ENCODE measurements at regions not wholly inside any gene's neighbourhood (a gene's known extent, or its start where the extent isn't known, plus 50 kb on each side); places are given as distances from the start of the nearest gene placed in this dataset.

DNA sequence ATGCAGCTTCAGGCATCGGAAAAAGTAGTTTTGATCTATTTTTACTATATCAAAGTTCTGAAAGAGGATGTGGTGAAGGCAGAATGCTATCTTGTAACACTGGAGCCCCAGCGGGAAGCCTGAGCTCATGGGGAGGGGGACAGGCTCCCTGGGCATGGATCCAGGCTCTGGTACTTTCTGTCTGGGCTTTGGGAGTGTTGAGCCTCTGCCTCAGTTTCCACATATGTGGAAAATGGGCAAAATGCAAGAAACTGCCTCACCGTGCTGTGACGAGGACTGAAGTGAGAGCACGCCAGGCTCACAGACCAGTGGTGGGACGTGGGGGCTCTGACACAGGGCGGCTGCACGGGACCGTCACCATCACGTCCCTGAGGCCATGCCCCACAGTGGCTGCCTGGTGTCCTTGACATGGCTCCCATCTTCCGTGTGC lies 182.9 kb upstream of the SHH start:
- dilution Hi-C loops (cut with MboI; ENCODE audit: extremely low pct_ligation_motif_present, low sequenced_read_pairs) (no loop called here), intact Hi-C loops (cut with micrococcal nuclease) (no loop called here)
- Histone ChIP-seq H2AFZ (ENCODE audit: low read depth, low read length) (no peak overlapping the region), H3K9me1 (replicated peaks; ENCODE audit: control insufficient read depth, extremely low read depth, insufficient read depth, low read length) (no peaks in the 10 kb centered on the region), H3K9ac (replicated peaks; ENCODE audit: extremely low read depth, insufficient read depth, low read length) (no peak overlapping the region), H3K79me2 (ENCODE audit: control insufficient read depth, insufficient read depth, low read length) (no peaks in the 10 kb centered on the region), H3K27me3 (ENCODE audit: control insufficient read depth in 2 of 2, insufficient read depth in 2 of 2, low read length in 2 of 2) (no peaks in the 10 kb centered on the region), H3K36me3 (ENCODE audit: control insufficient read depth in 2 of 2, extremely low read depth in 1 of 2, insufficient read depth in 2 of 2, low read length in 2 of 2) (no peaks in the 10 kb centered on the region), H4K20me1 (replicated peaks; ENCODE audit: control insufficient read depth, extremely low read depth, insufficient read depth, low read length) (no peaks in the 10 kb centered on the region), H3K4me2 (ENCODE audit: insufficient read depth, low read length) (no peak overlapping the region), H3K27ac (ENCODE audit: insufficient read depth, low read depth, low read length) (no peak overlapping the region), H3K4me3 (replicated peaks in 1 of 3; ENCODE audit: insufficient read depth in 1 of 3, low read depth in 1 of 3, low read length in 3 of 3) (no peak overlapping the region), H3K4me1 (ENCODE audit: control insufficient read depth, extremely low read depth, insufficient read depth, low read length) (no peaks in the 10 kb centered on the region), H3K9me3 (replicated peaks; ENCODE audit: control insufficient read depth, insufficient read depth, low read length) (no peaks in the 10 kb centered on the region)
- CTCF ChIA-PET: no interaction called here
- TF ChIP-seq MYC (IDR thresholded peaks at IDR 0.05; ENCODE audit: low read depth, low read length) (no peak), POLR2AphosphoS5 (IDR thresholded peaks at IDR 0.05; ENCODE audit: insufficient read depth, low read depth, low read length) (no peak), FOS (IDR thresholded peaks at IDR 0.05; ENCODE audit: borderline replicate concordance, insufficient read depth, low read length) (no peak), POLR2A (IDR thresholded peaks at IDR 0.05; ENCODE audit: low read depth, low read length) (no peak), EZH2 (IDR thresholded peaks at IDR 0.05; ENCODE audit: borderline replicate concordance, low read depth, low read length, severe bottlenecking) (no peak), JUN (IDR thresholded peaks at IDR 0.05; ENCODE audit: borderline replicate concordance, insufficient read depth, insufficient read length, low read depth) (no peak), GATA2 (IDR thresholded peaks at IDR 0.05; ENCODE audit: insufficient read depth, insufficient read length, low read depth, low read length) (no peak)
- TF ChIP-seq, protein P1, sequence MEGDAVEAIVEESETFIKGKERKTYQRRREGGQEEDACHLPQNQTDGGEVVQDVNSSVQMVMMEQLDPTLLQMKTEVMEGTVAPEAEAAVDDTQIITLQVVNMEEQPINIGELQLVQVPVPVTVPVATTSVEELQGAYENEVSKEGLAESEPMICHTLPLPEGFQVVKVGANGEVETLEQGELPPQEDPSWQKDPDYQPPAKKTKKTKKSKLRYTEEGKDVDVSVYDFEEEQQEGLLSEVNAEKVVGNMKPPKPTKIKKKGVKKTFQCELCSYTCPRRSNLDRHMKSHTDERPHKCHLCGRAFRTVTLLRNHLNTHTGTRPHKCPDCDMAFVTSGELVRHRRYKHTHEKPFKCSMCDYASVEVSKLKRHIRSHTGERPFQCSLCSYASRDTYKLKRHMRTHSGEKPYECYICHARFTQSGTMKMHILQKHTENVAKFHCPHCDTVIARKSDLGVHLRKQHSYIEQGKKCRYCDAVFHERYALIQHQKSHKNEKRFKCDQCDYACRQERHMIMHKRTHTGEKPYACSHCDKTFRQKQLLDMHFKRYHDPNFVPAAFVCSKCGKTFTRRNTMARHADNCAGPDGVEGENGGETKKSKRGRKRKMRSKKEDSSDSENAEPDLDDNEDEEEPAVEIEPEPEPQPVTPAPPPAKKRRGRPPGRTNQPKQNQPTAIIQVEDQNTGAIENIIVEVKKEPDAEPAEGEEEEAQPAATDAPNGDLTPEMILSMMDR (IDR thresholded peaks at IDR 0.05; ENCODE audit: extremely low read depth in 1 of 2, insufficient read depth in 1 of 2, low read depth in 1 of 2, low read length in 2 of 2): no peak
- TF ChIP-seq, protein P2, sequence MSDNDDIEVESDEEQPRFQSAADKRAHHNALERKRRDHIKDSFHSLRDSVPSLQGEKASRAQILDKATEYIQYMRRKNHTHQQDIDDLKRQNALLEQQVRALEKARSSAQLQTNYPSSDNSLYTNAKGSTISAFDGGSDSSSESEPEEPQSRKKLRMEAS (IDR thresholded peaks at IDR 0.05; ENCODE audit: insufficient read depth, insufficient read length): no peak
- DNase-seq (ENCODE audit: low read depth, low spot score) (no peak), FAIRE-seq (no peak)
- POLR2A ChIA-PET: no interaction called here
- no TSS peak for BruUV-seq (replicated peaks)
